Loucy (cell line): ENCODE measurements at regions not wholly inside any gene's neighbourhood (a gene's known extent, or its start where the extent isn't known, plus 50 kb on each side); places are given as distances from the start of the nearest gene placed in this dataset.

ENCODE experiments used
- H2AFZ ChIP-seq: fragments of 200-600 bp; sonication (generic); 2 replicates; pipeline ENCODE4 v1.6.0; 2016; ENCODE audit warnings: antibody characterized with exemption, mild to moderate bottlenecking, low read length, moderate library complexity
- H3F3A ChIP-seq: fragments of 200-600 bp; 2 replicates; pipeline ENCODE4 v1.6.0; 2016; ENCODE audit warnings: antibody characterized with exemption, low read depth, mild to moderate bottlenecking
- H3K27me3 ChIP-seq: fragments of 200-600 bp; sonication (generic); 2 replicates; pipeline ENCODE4 v1.6.1; 2014; ENCODE audit warnings: low read length, mild to moderate bottlenecking; ENCODE audit not compliant: insufficient read depth, poor library complexity, severe bottlenecking
- H3K36me3 ChIP-seq: fragments of 200-600 bp; sonication (generic); 2 replicates; pipeline ENCODE4 v1.6.1; 2016; ENCODE audit warnings: low read length; ENCODE audit not compliant: insufficient read depth
- H3K4me1 ChIP-seq: fragments of 200-600 bp; sonication (generic); 2 replicates; pipeline ENCODE4 v1.5.1; 2014; ENCODE audit warnings: low read length, mild to moderate bottlenecking; ENCODE audit not compliant: insufficient read depth, poor library complexity, severe bottlenecking
- H3K4me2 ChIP-seq: fragments of 200-600 bp; sonication (generic); 2 replicates; pipeline ENCODE4 v1.6.0; 2014; ENCODE audit warnings: antibody characterized with exemption, low read length, low read depth, mild to moderate bottlenecking; ENCODE audit not compliant: poor library complexity, severe bottlenecking
- H3K4me3 ChIP-seq: fragments of 200-600 bp; sonication (generic); 2 replicates; pipeline ENCODE4 v1.5.1; 2014; ENCODE audit warnings: low read length, mild to moderate bottlenecking, mixed read lengths; ENCODE audit not compliant: poor library complexity, severe bottlenecking
- H3K79me2 ChIP-seq: fragments of 200-600 bp; sonication (generic); 2 replicates; pipeline ENCODE4 v1.6.1; 2014; ENCODE audit warnings: low read length; ENCODE audit not compliant: insufficient read depth
- H3K9ac ChIP-seq: fragments of 200-600 bp; sonication (generic); 2 replicates; pipeline ENCODE4 v1.6.0; 2014; ENCODE audit warnings: mild to moderate bottlenecking, low read depth, low read length, moderate library complexity; ENCODE audit not compliant: poor library complexity, severe bottlenecking
- H3K9me2 ChIP-seq: fragments of 200-600 bp; sonication (generic); replicated peaks from 2 replicates; pipeline ENCODE4 v1.6.1; 2016; ENCODE audit warnings: low read depth, low read length, mixed read lengths
- H3K9me3 ChIP-seq: fragments of 200-600 bp; sonication (generic); 2 replicates; pipeline ENCODE4 v1.6.1; 2014; ENCODE audit warnings: mild to moderate bottlenecking, antibody characterized with exemption, low read length, low read depth; ENCODE audit not compliant: insufficient read depth
- H4K20me1 ChIP-seq: fragments of 200-600 bp; sonication (generic); 2 replicates; pipeline ENCODE4 v1.6.0; 2014; ENCODE audit warnings: antibody characterized with exemption, low read length, mild to moderate bottlenecking; ENCODE audit not compliant: insufficient read depth, poor library complexity, severe bottlenecking
- CTCF ChIP-seq: fragments of 200-600 bp; sonication (generic); conservative IDR thresholded peaks from 2 replicates; pipeline ENCODE4 v1.5.1; 2014; ENCODE audit warnings: mild to moderate bottlenecking, antibody characterized with exemption, low read length
- EZH2phosphoT487 ChIP-seq: fragments of 200-600 bp; IDR thresholded peaks from 2 replicates; pipeline ENCODE4 v1.6.1; 2018; ENCODE audit warnings: antibody characterized with exemption, mild to moderate bottlenecking, moderate library complexity, borderline replicate concordance

- Histone ChIP-seq H3K9me3 (no peaks in the 10 kb centered on the region), H3K4me2 (no peak overlapping the region), H2AFZ (no peak overlapping the region), H3K9ac (no peak overlapping the region), H3K36me3 (no peaks in the 10 kb centered on the region), H3K27me3 (no peaks in the 10 kb centered on the region), H3K4me1 (no peaks in the 10 kb centered on the region), H3K9me2 (no peaks in the 10 kb centered on the region), H3K79me2 (no peaks in the 10 kb centered on the region), H4K20me1 (no peaks in the 10 kb centered on the region), H3K4me3 (no peak overlapping the region), H3F3A (no peaks in the 10 kb centered on the region)
- TF ChIP-seq EZH2phosphoT487 (no peak), CTCF (no peak)
Measured at GRCh38 chr2:128452024-128452411, 133.3 kb upstream of the HS6ST1 start.

GRCh38 chr2:128452536-128453530 lies 134.2 kb upstream of the HS6ST1 start:
- Histone ChIP-seq H3K36me3 (no peaks in the 10 kb centered on the region), H3K4me3 (no peak overlapping the region)

GRCh38 chr2:128454980-128455720 lies 136.5 kb upstream of the HS6ST1 start:
- Histone ChIP-seq H3F3A (no peaks in the 10 kb centered on the region), H3K27me3 (no peaks in the 10 kb centered on the region), H3K4me3 (no peak overlapping the region), H3K4me1 (peaks cover 13% of the 10 kb centered on the region), H4K20me1 (no peaks in the 10 kb centered on the region), H2AFZ (no peak overlapping the region), H3K4me2 (no peak overlapping the region), H3K9ac (no peak overlapping the region), H3K36me3 (no peaks in the 10 kb centered on the region), H3K79me2 (no peaks in the 10 kb centered on the region), H3K9me2 (no peaks in the 10 kb centered on the region), H3K9me3 (no peaks in the 10 kb centered on the region)
- no peak for TF ChIP-seq CTCF
- TF ChIP-seq EZH2phosphoT487 = no peak

More at GRCh38 chr2:128452536-128453530, 134.2 kb upstream of the HS6ST1 start:
- no peaks in the 10 kb centered on the region for H3K9me3 ChIP-seq
- no peaks in the 10 kb centered on the region for H3F3A ChIP-seq
- H3K9ac ChIP-seq = no peak overlapping the region
- no peak for TF ChIP-seq CTCF
- no peak for TF ChIP-seq EZH2phosphoT487
- H2AFZ ChIP-seq = no peak overlapping the region
- H3K27me3 ChIP-seq = no peaks in the 10 kb centered on the region
- no peaks in the 10 kb centered on the region for H4K20me1 ChIP-seq
- no peaks in the 10 kb centered on the region for H3K9me2 ChIP-seq
- no peak overlapping the region for H3K4me2 ChIP-seq
- H3K79me2 ChIP-seq = no peaks in the 10 kb centered on the region
- peaks cover 4% of the 10 kb centered on the region for H3K4me1 ChIP-seq
